Endothelial cell of umbilical vein (primary cell): ENCODE measurements at regions not wholly inside any gene's neighbourhood (a gene's known extent, or its start where the extent isn't known, plus 50 kb on each side); places are given as distances from the start of the nearest gene placed in this dataset.

Experiments used
- BruUV-seq: library from RNA; stranded (reverse); fragments of 400-500 nt; replicated peaks from 2 replicates; lab custom pipeline; 2021; lab: Mats Ljungman, UMichigan
- CTCF ChIA-PET: fragments of 300-600, 350-600 bp; sonication (Branson Sonifier 250); formaldehyde crosslinking; loops from one replicate; lab custom pipeline; 2021; ENCODE audit warnings: antibody characterized with exemption, inconsistent platforms; lab: Charles Lee
- POLR2A ChIA-PET: fragments of 300-600, 350-600 bp; sonication (Branson Sonifier 250); formaldehyde crosslinking; loops from one replicate; lab custom pipeline; 2021; ENCODE audit warnings: antibody characterized with exemption, inconsistent platforms; lab: Charles Lee
- DNase-seq: peaks from one replicate; pipeline ENCODE4 v3.0.0-alpha.2; 2011; ENCODE audit warnings: low read depth, low spot score
- FAIRE-seq: peaks from 2 replicates; lab custom pipeline; 2011; peaks lifted over from hg19 to GRCh38; lab: Jason Lieb, UNC
- H2AFZ ChIP-seq: 2 replicates; pipeline ENCODE4 v1.6.0; 2012; ENCODE audit warnings: low read depth, low read length, control low read depth, inconsistent platforms
- H3K27ac ChIP-seq: 2 replicates; pipeline ENCODE4 v1.5.1; 2011; ENCODE audit warnings: low read depth, mild to moderate bottlenecking, control low read depth, low read length, moderate library complexity; ENCODE audit not compliant: insufficient read depth
- H3K27me3 ChIP-seq, 2 experiments: 2 replicates each; pipeline versions ENCODE4 v1.6.0 to v1.6.1; 2011; ENCODE audit warnings: low read length in 2 of 2, mixed read lengths in 1 of 2; ENCODE audit not compliant: control insufficient read depth in 2 of 2, insufficient read depth in 2 of 2
- H3K36me3 ChIP-seq, 2 experiments: 2 replicates in 1 of 2; 3 replicates in 1 of 2; pipeline ENCODE4 v1.5.1; 2011; ENCODE audit warnings: low read length in 2 of 2, mild to moderate bottlenecking in 1 of 2, moderate library complexity in 1 of 2; ENCODE audit not compliant: control insufficient read depth in 2 of 2, insufficient read depth in 2 of 2; ENCODE audit errors: extremely low read depth in 1 of 2
- H3K4me1 ChIP-seq: 3 replicates; pipeline ENCODE4 v1.5.1; 2011; ENCODE audit warnings: mild to moderate bottlenecking, low read length; ENCODE audit not compliant: control insufficient read depth, insufficient read depth; ENCODE audit errors: extremely low read depth
- H3K4me2 ChIP-seq: 2 replicates; pipeline ENCODE4 v1.6.1; 2011; ENCODE audit warnings: low read length, control low read depth, mixed read lengths; ENCODE audit not compliant: insufficient read depth
- H3K4me3 ChIP-seq, 3 experiments: fragments of 200-600 bp in 1 of 3; sonication (generic), shearing (Covaris generic) in 1 of 3; replicated peaks in 1 of 3; 2 replicates each; pipeline ENCODE4 v1.5.1; 2011 to 2016; ENCODE audit warnings: control low read depth in 3 of 3, low read length in 3 of 3, mild to moderate bottlenecking in 2 of 3, inconsistent platforms in 1 of 3, low read depth in 1 of 3, moderate library complexity in 1 of 3; ENCODE audit not compliant: insufficient read depth in 1 of 3
- H3K79me2 ChIP-seq: 2 replicates; pipeline ENCODE4 v1.6.0; 2012; ENCODE audit warnings: low read length, inconsistent platforms; ENCODE audit not compliant: control insufficient read depth, insufficient read depth
- H3K9ac ChIP-seq: replicated peaks from 2 replicates; pipeline ENCODE3; 2011; ENCODE audit warnings: low read length, control low read depth; ENCODE audit not compliant: insufficient read depth; ENCODE audit errors: extremely low read depth
- H3K9me1 ChIP-seq: replicated peaks from 3 replicates; pipeline ENCODE4 v1.6.0; 2011; ENCODE audit warnings: mild to moderate bottlenecking, low read length; ENCODE audit not compliant: control insufficient read depth, insufficient read depth; ENCODE audit errors: extremely low read depth
- H3K9me3 ChIP-seq: replicated peaks from 2 replicates; pipeline ENCODE4 v1.5.1; 2012; ENCODE audit warnings: low read length, inconsistent platforms; ENCODE audit not compliant: control insufficient read depth, insufficient read depth
- H4K20me1 ChIP-seq: replicated peaks from 2 replicates; pipeline ENCODE3; 2011; ENCODE audit warnings: mild to moderate bottlenecking, low read length; ENCODE audit not compliant: control insufficient read depth, insufficient read depth; ENCODE audit errors: extremely low read depth
- EZH2 ChIP-seq: IDR thresholded peaks from 2 replicates; pipeline ENCODE4 v1.6.1; 2012; ENCODE audit warnings: borderline replicate concordance, low read depth, mild to moderate bottlenecking, moderate library complexity, low read length, inconsistent platforms; ENCODE audit not compliant: severe bottlenecking
- FOS ChIP-seq: IDR thresholded peaks from 2 replicates; pipeline ENCODE4 v1.6.1; 2011; ENCODE audit warnings: mild to moderate bottlenecking, low read length, moderate library complexity, borderline replicate concordance; ENCODE audit not compliant: insufficient read depth
- GATA2 ChIP-seq: IDR thresholded peaks from 2 replicates; pipeline ENCODE4 v1.7.0; 2011; ENCODE audit warnings: low read depth, mild to moderate bottlenecking, moderate library complexity, mixed read lengths, low read length; ENCODE audit not compliant: insufficient read length, insufficient read depth
- JUN ChIP-seq: IDR thresholded peaks from 2 replicates; pipeline ENCODE4 v1.6.1; 2011; ENCODE audit warnings: borderline replicate concordance, low read depth; ENCODE audit not compliant: insufficient read length, insufficient read depth
- MYC ChIP-seq: IDR thresholded peaks from one replicate; pipeline ENCODE4 v1.6.1; 2011; ENCODE audit warnings: mild to moderate bottlenecking, low read depth, low read length
- POLR2A ChIP-seq: IDR thresholded peaks from 2 replicates; pipeline ENCODE4 v1.6.1; 2012; ENCODE audit warnings: low read depth, mild to moderate bottlenecking, control low read depth, low read length
- POLR2AphosphoS5 ChIP-seq: IDR thresholded peaks from 2 replicates; pipeline ENCODE4 v1.6.1; 2012; ENCODE audit warnings: low read depth, mild to moderate bottlenecking, control low read depth, low read length, moderate library complexity; ENCODE audit not compliant: insufficient read depth
- dilution Hi-C: fragments of 300-500 bp; cut with MboI; formaldehyde crosslinking; loops from one replicate; pipeline ENCODE4 v1.15.0; 2019; ENCODE audit warnings: low sequenced_read_pairs; ENCODE audit not compliant: extremely low pct_ligation_motif_present
- intact Hi-C: fragments of 100-400 bp; cut with micrococcal nuclease; formaldehyde crosslinking; loops from one replicate; pipeline ENCODE4 v1.10.0; 2022
- TF ChIP-seq, protein P1 (sequence below), 2 donors: IDR thresholded peaks; 1 replicate in 1 of 2; 2 replicates in 1 of 2; pipeline ENCODE4 v1.5.1; 2011; ENCODE audit warnings: low read length in 2 of 2, mild to moderate bottlenecking in 2 of 2, moderate library complexity in 2 of 2, control low read depth in 1 of 2, inconsistent platforms in 1 of 2, low read depth in 1 of 2; ENCODE audit not compliant: insufficient read depth in 1 of 2; ENCODE audit errors: extremely low read depth in 1 of 2
- TF ChIP-seq, protein P2 (sequence below): IDR thresholded peaks from 2 replicates; pipeline ENCODE4 v1.6.1; 2011; ENCODE audit not compliant: insufficient read depth, insufficient read length

DNA sequence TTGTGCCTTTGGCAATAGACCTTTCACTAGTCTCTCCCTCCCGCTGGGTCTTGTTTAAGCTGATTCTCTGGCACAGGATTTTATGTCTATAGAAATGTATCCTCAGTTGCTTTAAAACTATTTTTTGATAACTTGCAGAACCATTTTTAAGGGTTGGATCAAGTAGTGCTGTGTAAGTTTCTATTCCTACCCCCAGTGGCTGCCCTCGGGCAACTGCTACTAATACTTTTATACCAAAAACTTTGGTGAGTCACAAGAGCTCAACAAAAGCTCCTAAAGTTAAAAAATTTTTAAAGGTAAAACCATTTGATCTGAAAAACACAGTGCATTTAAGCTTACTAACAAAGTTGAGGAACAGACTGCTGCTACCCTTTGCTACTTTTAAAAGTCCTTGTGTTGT, 1460.6 kb upstream of the PCDH7 start:
- ChIA-PET CTCF (interaction anchor here (2.2 kb wide), 1 partner anchor 18 kb away, joined by 8 read pairs; no protein-coding TSS in a partner anchor), POLR2A (no interaction called here)
- no peak for FAIRE-seq

More for the DNA sequence above, 1460.6 kb upstream of the PCDH7 start:
- H3K27me3 ChIP-seq = no peaks in the 10 kb centered on the region
- intact Hi-C loops = no loop called here
- no peaks in the 10 kb centered on the region for H3K4me1 ChIP-seq
- no peak overlapping the region for H3K4me2 ChIP-seq
- no peaks in the 10 kb centered on the region for H3K79me2 ChIP-seq
- BruUV-seq = no TSS peak
- no peaks in the 10 kb centered on the region for H4K20me1 ChIP-seq
- H3K9me1 ChIP-seq = no peaks in the 10 kb centered on the region
- H2AFZ ChIP-seq = no peak overlapping the region
- H3K36me3 ChIP-seq = no peaks in the 10 kb centered on the region
- TF ChIP-seq EZH2 (no peak), POLR2AphosphoS5 (no peak), POLR2A (no peak), JUN (no peak), FOS (no peak), MYC (no peak), GATA2 (no peak)
- TF ChIP-seq, protein P1, sequence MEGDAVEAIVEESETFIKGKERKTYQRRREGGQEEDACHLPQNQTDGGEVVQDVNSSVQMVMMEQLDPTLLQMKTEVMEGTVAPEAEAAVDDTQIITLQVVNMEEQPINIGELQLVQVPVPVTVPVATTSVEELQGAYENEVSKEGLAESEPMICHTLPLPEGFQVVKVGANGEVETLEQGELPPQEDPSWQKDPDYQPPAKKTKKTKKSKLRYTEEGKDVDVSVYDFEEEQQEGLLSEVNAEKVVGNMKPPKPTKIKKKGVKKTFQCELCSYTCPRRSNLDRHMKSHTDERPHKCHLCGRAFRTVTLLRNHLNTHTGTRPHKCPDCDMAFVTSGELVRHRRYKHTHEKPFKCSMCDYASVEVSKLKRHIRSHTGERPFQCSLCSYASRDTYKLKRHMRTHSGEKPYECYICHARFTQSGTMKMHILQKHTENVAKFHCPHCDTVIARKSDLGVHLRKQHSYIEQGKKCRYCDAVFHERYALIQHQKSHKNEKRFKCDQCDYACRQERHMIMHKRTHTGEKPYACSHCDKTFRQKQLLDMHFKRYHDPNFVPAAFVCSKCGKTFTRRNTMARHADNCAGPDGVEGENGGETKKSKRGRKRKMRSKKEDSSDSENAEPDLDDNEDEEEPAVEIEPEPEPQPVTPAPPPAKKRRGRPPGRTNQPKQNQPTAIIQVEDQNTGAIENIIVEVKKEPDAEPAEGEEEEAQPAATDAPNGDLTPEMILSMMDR (IDR thresholded peaks at IDR 0.05; ENCODE audit: extremely low read depth in 1 of 2, insufficient read depth in 1 of 2, low read depth in 1 of 2, low read length in 2 of 2) = no peak
- TF ChIP-seq, protein P2, sequence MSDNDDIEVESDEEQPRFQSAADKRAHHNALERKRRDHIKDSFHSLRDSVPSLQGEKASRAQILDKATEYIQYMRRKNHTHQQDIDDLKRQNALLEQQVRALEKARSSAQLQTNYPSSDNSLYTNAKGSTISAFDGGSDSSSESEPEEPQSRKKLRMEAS = no peak
- no peak overlapping the region for H3K27ac ChIP-seq
- H3K4me3 ChIP-seq = no peak overlapping the region
- no peak for DNase-seq
- H3K9me3 ChIP-seq = no peaks in the 10 kb centered on the region
- dilution Hi-C loops = no loop called here
- H3K9ac ChIP-seq = no peak overlapping the region
